ENCODE measurements at regions not wholly inside any gene's neighbourhood (a gene's known extent, or its start where the extent isn't known, plus 50 kb on each side); places are given as distances from the start of the nearest gene placed in this dataset.

DNA sequence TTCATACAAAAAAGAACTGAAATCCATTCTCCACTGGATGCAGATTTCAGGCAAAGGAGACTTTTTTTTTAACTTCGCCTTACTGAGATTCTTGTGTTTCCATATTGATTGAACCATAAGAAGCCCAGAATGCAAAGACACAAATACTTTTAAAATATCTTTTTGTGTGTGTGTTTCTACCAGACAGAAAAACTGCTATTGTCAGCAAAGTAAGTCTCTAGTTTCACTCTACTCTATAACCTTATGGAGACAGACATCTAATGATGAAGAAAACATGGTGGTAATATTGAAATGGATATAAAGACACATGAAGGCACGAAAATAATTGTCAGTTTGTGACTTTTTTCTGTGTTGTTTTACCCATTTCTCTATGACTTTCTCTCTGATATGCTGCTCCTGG lies 260.3 kb upstream of the RORB start:
- Histone ChIP-seq H3K27ac (ENCODE audit: insufficient read depth, low read depth, low read length) (no peak overlapping the region), H3K79me2 (ENCODE audit: control insufficient read depth, insufficient read depth, low read length) (no peaks in the 10 kb centered on the region), H3K4me2 (ENCODE audit: insufficient read depth, low read length) (no peak overlapping the region), H3K4me1 (ENCODE audit: control insufficient read depth, extremely low read depth, insufficient read depth, low read length) (no peaks in the 10 kb centered on the region), H3K9me3 (replicated peaks; ENCODE audit: control insufficient read depth, insufficient read depth, low read length) (no peaks in the 10 kb centered on the region), H3K9ac (replicated peaks; ENCODE audit: extremely low read depth, insufficient read depth, low read length) (no peak overlapping the region), H3K4me3 (replicated peaks in 1 of 3; ENCODE audit: insufficient read depth in 1 of 3, low read depth in 1 of 3, low read length in 3 of 3) (no peak overlapping the region), H3K9me1 (replicated peaks; ENCODE audit: control insufficient read depth, extremely low read depth, insufficient read depth, low read length) (no peaks in the 10 kb centered on the region), H3K27me3 (ENCODE audit: control insufficient read depth in 2 of 2, insufficient read depth in 2 of 2, low read length in 2 of 2) (no peaks in the 10 kb centered on the region), H3K36me3 (ENCODE audit: control insufficient read depth in 2 of 2, extremely low read depth in 1 of 2, insufficient read depth in 2 of 2, low read length in 2 of 2) (no peaks in the 10 kb centered on the region), H4K20me1 (replicated peaks; ENCODE audit: control insufficient read depth, extremely low read depth, insufficient read depth, low read length) (no peaks in the 10 kb centered on the region), H2AFZ (ENCODE audit: low read depth, low read length) (no peak overlapping the region)
- TF ChIP-seq, protein P1, sequence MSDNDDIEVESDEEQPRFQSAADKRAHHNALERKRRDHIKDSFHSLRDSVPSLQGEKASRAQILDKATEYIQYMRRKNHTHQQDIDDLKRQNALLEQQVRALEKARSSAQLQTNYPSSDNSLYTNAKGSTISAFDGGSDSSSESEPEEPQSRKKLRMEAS (IDR thresholded peaks at IDR 0.05; ENCODE audit: insufficient read depth, insufficient read length) = no peak
- TF ChIP-seq GATA2 (IDR thresholded peaks at IDR 0.05; ENCODE audit: insufficient read depth, insufficient read length, low read depth, low read length) = no peak
- TF ChIP-seq JUN (IDR thresholded peaks at IDR 0.05; ENCODE audit: borderline replicate concordance, insufficient read depth, insufficient read length, low read depth) = no peak
- TF ChIP-seq FOS (IDR thresholded peaks at IDR 0.05; ENCODE audit: borderline replicate concordance, insufficient read depth, low read length) = no peak
- TF ChIP-seq POLR2A (IDR thresholded peaks at IDR 0.05; ENCODE audit: low read depth, low read length) = no peak
- TF ChIP-seq POLR2AphosphoS5 (IDR thresholded peaks at IDR 0.05; ENCODE audit: insufficient read depth, low read depth, low read length) = no peak
- DNase-seq (ENCODE audit: low read depth, low spot score) (no peak), FAIRE-seq (no peak)
- CTCF ChIA-PET = no interaction called here
- no TSS peak for BruUV-seq (replicated peaks)
- dilution Hi-C loops (cut with MboI; ENCODE audit: extremely low pct_ligation_motif_present, low sequenced_read_pairs) (no loop called here), intact Hi-C loops (cut with micrococcal nuclease) (no loop called here)
- POLR2A ChIA-PET = no interaction called here

DNA sequence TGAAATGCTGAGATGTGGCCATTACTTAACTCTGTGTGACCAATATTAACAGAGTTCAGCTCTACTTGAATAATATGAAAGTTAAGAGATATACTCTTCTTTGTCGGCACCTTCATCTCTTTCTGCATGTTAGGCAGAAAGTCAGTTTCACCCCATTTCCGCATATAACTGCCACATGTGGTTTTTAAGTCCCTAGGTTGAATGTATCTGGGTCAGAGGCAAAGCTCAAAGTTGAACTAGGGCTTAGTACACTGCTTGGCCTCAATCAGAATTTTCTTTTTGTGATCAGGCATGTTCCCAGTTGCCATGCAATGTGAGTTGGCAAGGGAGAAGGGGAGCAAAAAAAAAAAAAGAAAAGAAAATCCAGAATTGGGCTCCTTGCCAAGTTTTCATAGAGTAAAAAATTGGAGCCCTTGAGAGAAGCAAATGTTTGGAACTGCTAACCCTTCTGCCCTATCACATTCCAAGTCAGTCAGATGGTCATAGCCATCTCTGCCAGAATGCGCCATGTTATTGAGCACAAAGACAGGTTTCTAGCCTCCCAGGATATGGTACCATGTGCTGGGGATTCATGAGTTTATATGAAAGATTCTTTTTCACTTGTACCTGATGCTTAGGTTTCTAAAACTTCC lies 251.2 kb upstream of the RORB start:
- Histone ChIP-seq H2AFZ (ENCODE audit: low read depth, low read length) (no peak overlapping the region), H3K4me1 (ENCODE audit: control insufficient read depth, extremely low read depth, insufficient read depth, low read length) (no peaks in the 10 kb centered on the region), H3K4me3 (replicated peaks in 1 of 3; ENCODE audit: insufficient read depth in 1 of 3, low read depth in 1 of 3, low read length in 3 of 3) (no peak overlapping the region), H3K9ac (replicated peaks; ENCODE audit: extremely low read depth, insufficient read depth, low read length) (no peak overlapping the region), H3K36me3 (ENCODE audit: control insufficient read depth in 2 of 2, extremely low read depth in 1 of 2, insufficient read depth in 2 of 2, low read length in 2 of 2) (no peaks in the 10 kb centered on the region), H3K27ac (ENCODE audit: insufficient read depth, low read depth, low read length) (no peak overlapping the region), H3K79me2 (ENCODE audit: control insufficient read depth, insufficient read depth, low read length) (no peaks in the 10 kb centered on the region), H3K4me2 (ENCODE audit: insufficient read depth, low read length) (no peak overlapping the region), H4K20me1 (replicated peaks; ENCODE audit: control insufficient read depth, extremely low read depth, insufficient read depth, low read length) (no peaks in the 10 kb centered on the region), H3K9me1 (replicated peaks; ENCODE audit: control insufficient read depth, extremely low read depth, insufficient read depth, low read length) (no peaks in the 10 kb centered on the region), H3K9me3 (replicated peaks; ENCODE audit: control insufficient read depth, insufficient read depth, low read length) (no peaks in the 10 kb centered on the region), H3K27me3 (ENCODE audit: control insufficient read depth in 2 of 2, insufficient read depth in 2 of 2, low read length in 2 of 2) (no peaks in the 10 kb centered on the region)
- intact Hi-C loops (cut with micrococcal nuclease) = no loop called here
- no peak for FAIRE-seq
- TF ChIP-seq, protein P1 (IDR thresholded peaks at IDR 0.05; ENCODE audit: insufficient read depth, insufficient read length) = no peak
- no peak for TF ChIP-seq EZH2 (IDR thresholded peaks at IDR 0.05; ENCODE audit: borderline replicate concordance, low read depth, low read length, severe bottlenecking)
- no peak for TF ChIP-seq GATA2 (IDR thresholded peaks at IDR 0.05; ENCODE audit: insufficient read depth, insufficient read length, low read depth, low read length)
- no peak for TF ChIP-seq MYC (IDR thresholded peaks at IDR 0.05; ENCODE audit: low read depth, low read length)
- TF ChIP-seq, protein P2, sequence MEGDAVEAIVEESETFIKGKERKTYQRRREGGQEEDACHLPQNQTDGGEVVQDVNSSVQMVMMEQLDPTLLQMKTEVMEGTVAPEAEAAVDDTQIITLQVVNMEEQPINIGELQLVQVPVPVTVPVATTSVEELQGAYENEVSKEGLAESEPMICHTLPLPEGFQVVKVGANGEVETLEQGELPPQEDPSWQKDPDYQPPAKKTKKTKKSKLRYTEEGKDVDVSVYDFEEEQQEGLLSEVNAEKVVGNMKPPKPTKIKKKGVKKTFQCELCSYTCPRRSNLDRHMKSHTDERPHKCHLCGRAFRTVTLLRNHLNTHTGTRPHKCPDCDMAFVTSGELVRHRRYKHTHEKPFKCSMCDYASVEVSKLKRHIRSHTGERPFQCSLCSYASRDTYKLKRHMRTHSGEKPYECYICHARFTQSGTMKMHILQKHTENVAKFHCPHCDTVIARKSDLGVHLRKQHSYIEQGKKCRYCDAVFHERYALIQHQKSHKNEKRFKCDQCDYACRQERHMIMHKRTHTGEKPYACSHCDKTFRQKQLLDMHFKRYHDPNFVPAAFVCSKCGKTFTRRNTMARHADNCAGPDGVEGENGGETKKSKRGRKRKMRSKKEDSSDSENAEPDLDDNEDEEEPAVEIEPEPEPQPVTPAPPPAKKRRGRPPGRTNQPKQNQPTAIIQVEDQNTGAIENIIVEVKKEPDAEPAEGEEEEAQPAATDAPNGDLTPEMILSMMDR (IDR thresholded peaks at IDR 0.05; ENCODE audit: extremely low read depth in 1 of 2, insufficient read depth in 1 of 2, low read depth in 1 of 2, low read length in 2 of 2) = no peak
- no peak for DNase-seq (ENCODE audit: low read depth, low spot score)
- CTCF ChIA-PET = no interaction called here
- dilution Hi-C loops (cut with MboI; ENCODE audit: extremely low pct_ligation_motif_present, low sequenced_read_pairs) = no loop called here
- BruUV-seq (replicated peaks) = no TSS peak
- POLR2A ChIA-PET = no interaction called here

Measured in endothelial cell of umbilical vein (primary cell).